Transverse colon (tissue), 4 donors: ENCODE measurements at regions not wholly inside any gene's neighbourhood (a gene's known extent, or its start where the extent isn't known, plus 50 kb on each side); places are given as distances from the start of the nearest gene placed in this dataset.

Experiments
- DNase-seq: peaks from one replicate; pipeline ENCODE4 v3.0.0-alpha.2; 2019
- H3K27ac ChIP-seq, 4 donors: fragments of 200-600 bp; sonication (generic); 2 replicates each; pipeline ENCODE4 v1.5.1; 2016 to 2018; ENCODE audit warnings: inconsistent platforms in 4 of 4
- H3K27me3 ChIP-seq: fragments of 200-600 bp; sonication (generic); 2 replicates; pipeline ENCODE4 v1.5.1; 2017; ENCODE audit warnings: inconsistent platforms
- H3K36me3 ChIP-seq, 4 donors: fragments of 200-600 bp; sonication (generic); 2 replicates each; pipeline ENCODE4 v1.5.1; 2017 to 2019; ENCODE audit warnings: inconsistent platforms in 4 of 4
- H3K4me1 ChIP-seq, 4 donors: fragments of 200-600 bp; sonication (generic); 2 replicates each; pipeline ENCODE4 v1.5.1; 2017 to 2020; ENCODE audit warnings: inconsistent platforms in 4 of 4
- H3K4me3 ChIP-seq, 4 donors: fragments of 200-600 bp; sonication (generic); 1 replicate in 1 of 4; 2 replicates in 3 of 4; pipeline versions ENCODE4 v1.5.1 to v1.6.1; 2017 to 2019; ENCODE audit warnings: inconsistent platforms in 4 of 4
- H3K9me3 ChIP-seq, 2 donors: fragments of 200-600 bp; sonication (generic); 2 replicates each; pipeline ENCODE4 v1.5.1; 2017 to 2019; ENCODE audit warnings: inconsistent platforms in 2 of 2
- EP300 ChIP-seq: sonication (generic); formaldehyde crosslinking; IDR thresholded peaks from one replicate; pipeline ENCODE4 v1.6.1; 2017; ENCODE audit warnings: antibody characterized with exemption, low read depth
- POLR2A ChIP-seq: fragments of 450-650 bp; IDR thresholded peaks from one replicate; pipeline ENCODE4 v1.6.1; 2016; ENCODE audit warnings: antibody characterized with exemption, mild to moderate bottlenecking, moderate library complexity
- POLR2AphosphoS5 ChIP-seq, 3 donors: sonication (generic); formaldehyde crosslinking; IDR thresholded peaks; one replicate each; pipeline ENCODE4 v1.6.1; 2016; ENCODE audit warnings: antibody characterized with exemption in 3 of 3
- WGBS, 2 donors: methylation state at CpG; one replicate each; pipeline ENCODE4 v1.1.5; 2018; ENCODE audit warnings: low coverage in 1 of 2; 5-methylcytosine and 5-hydroxymethylcytosine counted together
- in situ Hi-C, 4 donors: fragments of 200-750 bp; cut with MboI; loops; one replicate each; pipeline versions ENCODE4 v1.15.0 to v1.15.1; 2017; ENCODE audit warnings: low sequenced_read_pairs in 3 of 4, low pct_ligation_motif_present in 1 of 4, low pct_unique_long_range_greater_than_20kb in 1 of 4
- intact Hi-C: fragments of 100-400 bp; cut with DNase I; formaldehyde crosslinking; loops from one replicate; pipeline ENCODE4 v1.15.1; 2023; ENCODE audit warnings: low total_unique reads
- TF ChIP-seq, protein P1 (sequence below), 5 experiments: fragments of 200-600 bp in 3 of 5; fragments of 450-650 bp in 2 of 5; sonication (generic) in 3 of 5; IDR thresholded peaks; 1 replicate in 2 of 5; 2 replicates in 3 of 5; pipeline ENCODE4 v1.5.1; 2016 to 2017; ENCODE audit warnings: antibody characterized with exemption in 5 of 5, inconsistent platforms in 3 of 5, mild to moderate bottlenecking in 2 of 5, moderate library complexity in 1 of 5

DNA sequence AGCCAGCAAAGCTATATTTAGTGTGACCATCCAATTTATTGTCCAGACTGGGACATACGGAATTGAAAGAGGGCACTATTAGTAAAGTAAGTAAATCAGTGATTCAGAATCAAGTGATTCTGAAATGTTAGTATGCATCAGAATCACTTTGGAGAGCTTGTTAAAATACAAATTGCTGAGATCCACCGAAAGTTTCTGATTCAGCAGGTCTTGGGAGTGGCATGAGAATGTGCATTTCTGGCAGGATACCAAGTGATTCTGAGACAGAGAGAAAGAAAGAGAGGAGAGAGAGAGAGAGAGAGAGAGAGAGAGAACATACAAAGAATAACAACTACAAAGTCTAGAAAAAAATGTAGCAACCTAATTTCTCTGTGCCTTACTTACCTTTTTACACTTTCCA is 65.4 kb upstream of the ASTN2 start:
- no peak overlapping the region for H3K4me3 ChIP-seq
- TF ChIP-seq POLR2A (no peak), POLR2AphosphoS5 (IDR thresholded peaks at IDR 0.05) (no peak), EP300 (no peak)
- TF ChIP-seq, protein P1, sequence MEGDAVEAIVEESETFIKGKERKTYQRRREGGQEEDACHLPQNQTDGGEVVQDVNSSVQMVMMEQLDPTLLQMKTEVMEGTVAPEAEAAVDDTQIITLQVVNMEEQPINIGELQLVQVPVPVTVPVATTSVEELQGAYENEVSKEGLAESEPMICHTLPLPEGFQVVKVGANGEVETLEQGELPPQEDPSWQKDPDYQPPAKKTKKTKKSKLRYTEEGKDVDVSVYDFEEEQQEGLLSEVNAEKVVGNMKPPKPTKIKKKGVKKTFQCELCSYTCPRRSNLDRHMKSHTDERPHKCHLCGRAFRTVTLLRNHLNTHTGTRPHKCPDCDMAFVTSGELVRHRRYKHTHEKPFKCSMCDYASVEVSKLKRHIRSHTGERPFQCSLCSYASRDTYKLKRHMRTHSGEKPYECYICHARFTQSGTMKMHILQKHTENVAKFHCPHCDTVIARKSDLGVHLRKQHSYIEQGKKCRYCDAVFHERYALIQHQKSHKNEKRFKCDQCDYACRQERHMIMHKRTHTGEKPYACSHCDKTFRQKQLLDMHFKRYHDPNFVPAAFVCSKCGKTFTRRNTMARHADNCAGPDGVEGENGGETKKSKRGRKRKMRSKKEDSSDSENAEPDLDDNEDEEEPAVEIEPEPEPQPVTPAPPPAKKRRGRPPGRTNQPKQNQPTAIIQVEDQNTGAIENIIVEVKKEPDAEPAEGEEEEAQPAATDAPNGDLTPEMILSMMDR (IDR thresholded peaks at IDR 0.05) = no peak
- no peak for DNase-seq
- intact Hi-C loops (no loop called here), in situ Hi-C loops (no loop called here)
- no peaks in the 10 kb centered on the region for H3K27me3 ChIP-seq
- H3K9me3 ChIP-seq = no peaks in the 10 kb centered on the region
- no peak overlapping the region for H3K27ac ChIP-seq
- no peaks in the 10 kb centered on the region for H3K36me3 ChIP-seq
- no peaks in the 10 kb centered on the region for H3K4me1 ChIP-seq
- WGBS, 2 donors = 74 to 100% methylated on average over 1 to 2 of the region's 2 CpGs

DNA sequence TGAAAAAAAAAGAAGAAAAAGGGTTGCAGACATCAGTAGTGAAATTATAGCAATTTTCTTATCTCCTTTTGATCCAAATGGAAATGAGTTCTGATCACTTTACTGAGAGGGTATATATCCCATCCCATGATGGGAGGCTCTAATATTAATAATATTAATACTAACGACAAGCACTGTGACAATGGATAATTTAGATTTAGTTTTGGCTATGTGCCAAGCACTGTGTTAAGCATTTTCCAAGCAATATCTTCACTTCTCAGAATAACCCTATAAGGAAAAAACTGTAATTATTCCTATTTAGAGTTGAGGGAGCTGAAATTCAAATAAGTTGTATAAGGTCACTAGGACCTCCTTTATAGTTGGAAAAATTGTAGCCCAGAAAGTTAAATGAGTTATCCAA is 58.4 kb upstream of the ASTN2 start:
- DNase-seq = no peak
- in situ Hi-C loops = loop anchor here in 1 of 4 donors (25.0 kb wide), 1 partner anchor 1889 kb away; the partner anchor contains the start of gene BRINP1
- Histone ChIP-seq H3K36me3 (no peaks in the 10 kb centered on the region), H3K4me1 (no peaks in the 10 kb centered on the region), H3K27me3 (no peaks in the 10 kb centered on the region), H3K4me3 (no peak overlapping the region), H3K9me3 (no peaks in the 10 kb centered on the region), H3K27ac (no peak overlapping the region)
- TF ChIP-seq EP300 = no peak
- TF ChIP-seq POLR2A = no peak
- TF ChIP-seq POLR2AphosphoS5 (IDR thresholded peaks at IDR 0.05) = no peak
- TF ChIP-seq, protein P1 (IDR thresholded peaks at IDR 0.05) = no peak
- 57 to 88% methylated on average over 1 of the region's 1 CpG for WGBS, 2 donors
- intact Hi-C loops = no loop called here

DNA sequence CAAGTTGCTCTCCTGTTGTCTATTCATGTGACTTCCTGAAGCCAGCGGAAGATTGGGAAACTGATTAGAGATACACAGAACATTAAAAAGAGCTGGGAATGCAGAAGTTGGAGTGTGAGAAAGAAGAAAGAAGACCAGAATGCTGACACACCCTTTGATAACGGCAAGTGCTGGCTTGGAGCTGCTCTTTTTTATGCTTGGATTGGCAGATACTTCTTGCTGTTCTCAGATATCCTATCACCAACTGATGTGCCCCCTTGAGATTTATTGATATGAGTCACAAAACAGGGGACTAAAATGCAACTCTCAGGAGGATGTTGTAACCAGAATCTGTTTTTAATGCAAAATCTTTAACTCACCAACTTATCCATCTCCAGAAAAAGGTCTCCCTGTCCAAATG is 56.0 kb upstream of the ASTN2 start:
- Histone ChIP-seq H3K4me1 (peaks cover 0 to 2% (median 0%) of the 10 kb centered on the region in 4 donors), H3K27me3 (no peaks in the 10 kb centered on the region), H3K4me3 (no peak overlapping the region), H3K9me3 (no peaks in the 10 kb centered on the region), H3K36me3 (no peaks in the 10 kb centered on the region), H3K27ac (no peak overlapping the region)
- TF ChIP-seq, protein P1 (IDR thresholded peaks at IDR 0.05) = no peak
- TF ChIP-seq EP300 (no peak), POLR2AphosphoS5 (IDR thresholded peaks at IDR 0.05) (no peak), POLR2A (no peak)
- intact Hi-C loops = no loop called here
- WGBS, 2 donors = 33 to 67% methylated on average over 1 to 2 of the region's 2 CpGs
- in situ Hi-C loops = loop anchor here in 1 of 4 donors (25.0 kb wide), 1 partner anchor 1891 kb away; the partner anchor contains the start of gene BRINP1
- no peak for DNase-seq

DNA sequence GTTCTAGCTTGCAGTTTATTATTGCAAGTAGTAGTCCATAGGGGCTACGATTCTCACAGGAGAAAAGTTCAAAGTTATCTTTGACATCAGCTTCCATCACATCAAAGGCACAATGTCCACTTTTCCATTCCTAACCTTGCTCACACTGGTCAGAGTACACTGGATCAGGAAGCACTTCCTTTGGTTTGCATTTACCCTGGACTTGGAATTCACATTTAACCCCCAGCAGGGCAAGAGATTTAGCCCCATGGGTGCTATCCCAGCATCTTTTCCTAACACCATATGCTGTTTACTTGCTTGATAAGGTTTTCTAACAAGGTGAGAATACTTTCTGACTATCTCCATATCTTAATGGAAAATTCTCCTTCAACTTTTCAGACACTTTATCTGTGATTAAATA is 55.6 kb upstream of the ASTN2 start:
- in situ Hi-C loops = loop anchor here in 1 of 4 donors (25.0 kb wide), 1 partner anchor 1892 kb away; the partner anchor contains the start of gene BRINP1
- no peak overlapping the region for H3K4me3 ChIP-seq
- no peaks in the 10 kb centered on the region for H3K36me3 ChIP-seq
- DNase-seq = no peak
- peaks cover 0 to 5% (median 0%) of the 10 kb centered on the region in 4 donors for H3K4me1 ChIP-seq
- WGBS, 2 donors = 40 to 60% methylated on average over 1 of the region's 1 CpG
- H3K27ac ChIP-seq = no peak overlapping the region
- no peaks in the 10 kb centered on the region for H3K27me3 ChIP-seq
- no peaks in the 10 kb centered on the region for H3K9me3 ChIP-seq
- TF ChIP-seq, protein P1 (IDR thresholded peaks at IDR 0.05) = no peak
- no peak for TF ChIP-seq EP300
- no peak for TF ChIP-seq POLR2AphosphoS5 (IDR thresholded peaks at IDR 0.05)
- no peak for TF ChIP-seq POLR2A
- intact Hi-C loops = no loop called here
